Tibial nerve (tissue), 4 donors: ENCODE measurements at regions not wholly inside any gene's neighbourhood (a gene's known extent, or its start where the extent isn't known, plus 50 kb on each side); places are given as distances from the start of the nearest gene placed in this dataset.
"Not testable (repeated sequence)": the region's sequence is repeated elsewhere in the genome, so short reads cannot be mapped to it uniquely, and the experiment has no call there.

ENCODE experiments used
- EP300 ChIP-seq, 2 donors: sonication (generic); formaldehyde crosslinking; IDR thresholded peaks; one replicate each; pipeline ENCODE4 v1.6.1; 2017; ENCODE audit warnings: antibody characterized with exemption in 2 of 2, mild to moderate bottlenecking in 1 of 2
- POLR2A ChIP-seq, 2 donors: fragments of 450-650 bp; IDR thresholded peaks; one replicate each; pipeline ENCODE4 v1.6.1; 2017; ENCODE audit warnings: antibody characterized with exemption in 2 of 2, mild to moderate bottlenecking in 2 of 2, moderate library complexity in 2 of 2
- TF ChIP-seq, protein P1 (sequence below), 5 experiments: fragments of 200-600 bp in 3 of 5; fragments of 450-650 bp in 2 of 5; sonication (generic) in 3 of 5; IDR thresholded peaks; one replicate each; pipeline ENCODE4 v1.5.1; 2016 to 2019; ENCODE audit warnings: antibody characterized with exemption in 5 of 5, mild to moderate bottlenecking in 3 of 5, moderate library complexity in 2 of 5

DNA sequence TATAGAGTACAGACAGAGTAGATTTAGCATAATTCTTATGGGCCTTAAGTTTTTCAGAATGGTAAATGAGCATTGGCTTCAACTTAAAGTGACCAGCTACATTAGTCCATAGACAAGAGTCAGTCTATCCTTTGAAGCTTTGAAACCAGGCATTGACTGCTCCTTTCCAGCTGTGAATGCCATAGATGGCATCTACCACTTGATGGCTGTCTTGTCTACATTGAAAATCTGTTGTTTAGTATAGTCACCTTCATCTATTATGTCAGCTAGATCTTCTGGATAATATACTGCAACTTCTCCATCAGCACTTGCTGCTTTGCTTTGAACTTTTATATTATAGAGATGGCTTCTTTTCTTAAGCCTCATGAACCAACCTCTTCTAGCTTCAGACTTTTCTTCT is 146.1 kb upstream of the FOLH1 start:
- TF ChIP-seq, protein P1, sequence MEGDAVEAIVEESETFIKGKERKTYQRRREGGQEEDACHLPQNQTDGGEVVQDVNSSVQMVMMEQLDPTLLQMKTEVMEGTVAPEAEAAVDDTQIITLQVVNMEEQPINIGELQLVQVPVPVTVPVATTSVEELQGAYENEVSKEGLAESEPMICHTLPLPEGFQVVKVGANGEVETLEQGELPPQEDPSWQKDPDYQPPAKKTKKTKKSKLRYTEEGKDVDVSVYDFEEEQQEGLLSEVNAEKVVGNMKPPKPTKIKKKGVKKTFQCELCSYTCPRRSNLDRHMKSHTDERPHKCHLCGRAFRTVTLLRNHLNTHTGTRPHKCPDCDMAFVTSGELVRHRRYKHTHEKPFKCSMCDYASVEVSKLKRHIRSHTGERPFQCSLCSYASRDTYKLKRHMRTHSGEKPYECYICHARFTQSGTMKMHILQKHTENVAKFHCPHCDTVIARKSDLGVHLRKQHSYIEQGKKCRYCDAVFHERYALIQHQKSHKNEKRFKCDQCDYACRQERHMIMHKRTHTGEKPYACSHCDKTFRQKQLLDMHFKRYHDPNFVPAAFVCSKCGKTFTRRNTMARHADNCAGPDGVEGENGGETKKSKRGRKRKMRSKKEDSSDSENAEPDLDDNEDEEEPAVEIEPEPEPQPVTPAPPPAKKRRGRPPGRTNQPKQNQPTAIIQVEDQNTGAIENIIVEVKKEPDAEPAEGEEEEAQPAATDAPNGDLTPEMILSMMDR (IDR thresholded peaks at IDR 0.05) = not testable (repeated sequence)
- TF ChIP-seq EP300, POLR2A (IDR thresholded peaks at IDR 0.05): not testable (repeated sequence)
